ENCODE measurements at regions not wholly inside any gene's neighbourhood (a gene's known extent, or its start where the extent isn't known, plus 50 kb on each side); places are given as distances from the start of the nearest gene placed in this dataset.
"Not testable (repeated sequence)": the region's sequence is repeated elsewhere in the genome, so short reads cannot be mapped to it uniquely, and the experiment has no call there.

GRCh38 chr6:76914737-76915136 is 548.6 kb downstream of the HTR1B start:
- TF ChIP-seq POLR2A (IDR thresholded peaks at IDR 0.05; ENCODE audit: low read depth, low read length) (no peak), POLR2AphosphoS5 (IDR thresholded peaks at IDR 0.05; ENCODE audit: low read depth, low read length) (no peak), TAF1 (IDR thresholded peaks at IDR 0.05; ENCODE audit: borderline replicate concordance, low read depth, low read length) (no peak)
- FAIRE-seq = no peak
- no peak for DNase-seq (ENCODE audit: insufficient read length)

GRCh38 chr6:76905541-76905940 is 557.8 kb downstream of the HTR1B start:
- not testable (repeated sequence) for DNase-seq (ENCODE audit: insufficient read length); FAIRE-seq

GRCh38 chr6:76892542-76892941 is 570.7 kb downstream of the HTR1B start:
- FAIRE-seq (no peak), DNase-seq (ENCODE audit: insufficient read length) (no peak)
- no peak for TF ChIP-seq POLR2AphosphoS5 (IDR thresholded peaks at IDR 0.05; ENCODE audit: low read depth, low read length)
- no peak for TF ChIP-seq TAF1 (IDR thresholded peaks at IDR 0.05; ENCODE audit: borderline replicate concordance, low read depth, low read length)
- TF ChIP-seq POLR2A (IDR thresholded peaks at IDR 0.05; ENCODE audit: low read depth, low read length) = no peak

GRCh38 chr6:76888351-76888750 is 574.9 kb downstream of the HTR1B start:
- FAIRE-seq (no peak), DNase-seq (ENCODE audit: insufficient read length) (no peak)
- no peak for TF ChIP-seq POLR2AphosphoS5 (IDR thresholded peaks at IDR 0.05; ENCODE audit: low read depth, low read length)
- no peak for TF ChIP-seq POLR2A (IDR thresholded peaks at IDR 0.05; ENCODE audit: low read depth, low read length)
- TF ChIP-seq TAF1 (IDR thresholded peaks at IDR 0.05; ENCODE audit: borderline replicate concordance, low read depth, low read length) = no peak

- no peak for FAIRE-seq
- TF ChIP-seq POLR2AphosphoS5 (IDR thresholded peaks at IDR 0.05; ENCODE audit: low read depth, low read length) (no peak), TAF1 (IDR thresholded peaks at IDR 0.05; ENCODE audit: borderline replicate concordance, low read depth, low read length) (no peak), POLR2A (IDR thresholded peaks at IDR 0.05; ENCODE audit: low read depth, low read length) (no peak)
- no peak for DNase-seq (ENCODE audit: insufficient read length)
Measured at GRCh38 chr6:76886900-76887299, 576.4 kb downstream of the HTR1B start.

GRCh38 chr6:76885861-76886301 is 577.4 kb downstream of the HTR1B start:
- FAIRE-seq (no peak), DNase-seq (ENCODE audit: insufficient read length) (no peak)
- TF ChIP-seq POLR2AphosphoS5 (IDR thresholded peaks at IDR 0.05; ENCODE audit: low read depth, low read length) (no peak), TAF1 (IDR thresholded peaks at IDR 0.05; ENCODE audit: borderline replicate concordance, low read depth, low read length) (no peak), POLR2A (IDR thresholded peaks at IDR 0.05; ENCODE audit: low read depth, low read length) (no peak)

GRCh38 chr6:76881414-76881813 is 581.9 kb downstream of the HTR1B start:
- TF ChIP-seq TAF1 (IDR thresholded peaks at IDR 0.05; ENCODE audit: borderline replicate concordance, low read depth, low read length) (no peak), POLR2AphosphoS5 (IDR thresholded peaks at IDR 0.05; ENCODE audit: low read depth, low read length) (no peak), POLR2A (IDR thresholded peaks at IDR 0.05; ENCODE audit: low read depth, low read length) (no peak)
- no peak for DNase-seq (ENCODE audit: insufficient read length)
- no peak for FAIRE-seq

- DNase-seq (ENCODE audit: insufficient read length) (no peak), FAIRE-seq (no peak)
- TF ChIP-seq POLR2AphosphoS5 (IDR thresholded peaks at IDR 0.05; ENCODE audit: low read depth, low read length) (no peak), POLR2A (IDR thresholded peaks at IDR 0.05; ENCODE audit: low read depth, low read length) (no peak), TAF1 (IDR thresholded peaks at IDR 0.05; ENCODE audit: borderline replicate concordance, low read depth, low read length) (no peak)
Measured at GRCh38 chr6:76876922-76877553, 586.3 kb downstream of the HTR1B start.

GRCh38 chr6:76876430-76876829 is 586.9 kb downstream of the HTR1B start:
- not testable (repeated sequence) for FAIRE-seq

GRCh38 chr6:76867182-76867581 is 596.1 kb downstream of the HTR1B start:
- FAIRE-seq = no peak
- TF ChIP-seq TAF1 (IDR thresholded peaks at IDR 0.05; ENCODE audit: borderline replicate concordance, low read depth, low read length) (no peak), POLR2A (IDR thresholded peaks at IDR 0.05; ENCODE audit: low read depth, low read length) (no peak), POLR2AphosphoS5 (IDR thresholded peaks at IDR 0.05; ENCODE audit: low read depth, low read length) (no peak)

More at GRCh38 chr6:76876430-76876829, 586.9 kb downstream of the HTR1B start:
- not testable (repeated sequence) for DNase-seq (ENCODE audit: insufficient read length)

GRCh38 chr6:76866091-76866915 is 597.0 kb downstream of the HTR1B start:
- no peak for DNase-seq (ENCODE audit: insufficient read length)
- no peak for FAIRE-seq
- TF ChIP-seq TAF1 (IDR thresholded peaks at IDR 0.05; ENCODE audit: borderline replicate concordance, low read depth, low read length) = no peak

More at GRCh38 chr6:76867182-76867581, 596.1 kb downstream of the HTR1B start:
- no peak for DNase-seq (ENCODE audit: insufficient read length)

GRCh38 chr6:76862936-76863335 is 600.4 kb downstream of the HTR1B start:
- TF ChIP-seq POLR2A (IDR thresholded peaks at IDR 0.05; ENCODE audit: low read depth, low read length) (no peak), POLR2AphosphoS5 (IDR thresholded peaks at IDR 0.05; ENCODE audit: low read depth, low read length) (no peak), TAF1 (IDR thresholded peaks at IDR 0.05; ENCODE audit: borderline replicate concordance, low read depth, low read length) (no peak)
- DNase-seq (ENCODE audit: insufficient read length) = no peak
- no peak for FAIRE-seq
